ENCODE measurements at regions not wholly inside any gene's neighbourhood (a gene's known extent, or its start where the extent isn't known, plus 50 kb on each side); places are given as distances from the start of the nearest gene placed in this dataset.
A peak's percentile ranks its signal among the peaks of the same experiment; 100 is the strongest.
"Not testable (repeated sequence)": the region's sequence is repeated elsewhere in the genome, so short reads cannot be mapped to it uniquely, and the experiment has no call there.

DNA sequence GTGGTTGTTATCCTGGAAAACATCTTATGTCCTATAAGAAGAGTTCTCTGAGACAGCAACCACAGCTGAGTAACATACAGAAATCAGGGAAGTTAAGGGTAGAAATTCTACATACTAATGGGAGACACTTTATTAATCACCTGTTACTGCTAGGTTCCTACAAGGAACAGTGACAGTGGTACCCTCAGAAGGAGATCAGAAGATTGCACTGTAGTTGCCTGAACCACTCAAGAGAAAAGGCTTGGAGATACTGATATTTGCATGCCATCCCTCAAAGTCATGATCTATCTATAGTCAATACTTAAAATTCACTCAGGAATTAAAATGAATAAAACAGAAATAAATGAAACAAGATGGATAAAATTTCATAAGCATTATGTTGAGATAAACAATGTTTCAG, 136.0 kb downstream of the LMLN start:
- no peak for DNase-seq
- in situ Hi-C loops (cut with HindIII; ENCODE audit: low pct_ligation_motif_present, low pct_unique_long_range_greater_than_20kb, low sequenced_read_pairs), result no loop called here

DNA sequence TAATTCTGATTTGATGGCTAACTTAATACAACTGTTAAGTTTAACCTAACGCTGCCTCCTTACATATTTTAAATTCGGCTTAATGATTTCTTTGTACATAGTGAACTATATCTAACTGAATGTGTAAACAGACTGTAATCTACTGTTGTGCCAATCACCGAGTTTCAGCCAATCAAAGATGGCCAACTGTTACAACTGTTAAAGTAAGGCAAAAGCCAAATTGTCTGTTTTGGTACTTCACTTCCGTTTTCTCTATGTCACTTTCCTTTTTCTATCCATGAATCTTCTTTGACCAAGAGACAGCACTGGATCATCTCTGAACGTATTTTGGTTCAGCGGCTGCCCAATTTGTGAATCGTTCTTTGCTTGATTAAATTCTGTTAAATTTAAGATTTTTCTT, 137.0 kb downstream of the LMLN start:
- no peak for DNase-seq
- in situ Hi-C loops (cut with HindIII; ENCODE audit: low pct_ligation_motif_present, low pct_unique_long_range_greater_than_20kb, low sequenced_read_pairs), result no loop called here

DNA sequence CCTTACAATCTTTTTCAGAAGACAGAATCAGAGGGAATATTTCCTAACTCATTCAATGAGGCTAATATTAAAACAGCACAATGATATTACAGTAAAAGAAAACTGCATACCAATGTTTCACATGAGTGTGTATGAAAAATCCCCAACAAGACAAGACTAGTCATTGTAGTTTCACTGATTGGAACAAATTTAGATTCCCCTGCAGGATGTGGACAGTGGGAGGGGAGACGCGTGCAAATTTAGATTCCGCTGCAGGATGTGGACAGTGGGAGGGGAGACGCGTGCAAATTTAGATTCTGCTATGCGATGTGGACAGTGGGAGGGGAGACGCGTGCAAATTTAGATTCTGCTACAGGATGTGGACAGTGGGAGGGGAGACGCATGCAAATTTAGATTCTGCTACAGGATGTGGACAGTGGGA, 138.7 kb downstream of the LMLN start:
- in situ Hi-C loops (cut with HindIII; ENCODE audit: low pct_ligation_motif_present, low pct_unique_long_range_greater_than_20kb, low sequenced_read_pairs); DNase-seq: not testable (repeated sequence)

DNA sequence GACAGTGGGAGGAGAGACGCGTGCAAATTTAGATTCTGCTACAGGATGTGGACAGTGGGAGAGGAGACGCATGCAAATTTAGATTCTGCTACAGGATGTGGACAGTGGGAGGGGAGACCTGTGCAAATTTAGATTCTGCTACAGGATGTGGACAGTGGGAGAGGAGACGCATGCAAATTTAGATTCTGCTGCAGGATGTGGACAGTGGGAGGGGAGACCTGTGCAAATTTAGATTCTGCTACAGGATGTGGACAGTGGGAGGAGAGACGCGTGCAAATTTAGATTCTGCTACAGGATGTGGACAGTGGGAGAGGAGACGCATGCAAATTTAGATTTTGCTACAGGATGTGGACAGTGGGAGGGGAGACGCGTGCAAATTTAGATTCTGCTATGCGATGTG, 143.1 kb downstream of the LMLN start:
- in situ Hi-C loops (cut with HindIII; ENCODE audit: low pct_ligation_motif_present, low pct_unique_long_range_greater_than_20kb, low sequenced_read_pairs); DNase-seq: not testable (repeated sequence)

DNA sequence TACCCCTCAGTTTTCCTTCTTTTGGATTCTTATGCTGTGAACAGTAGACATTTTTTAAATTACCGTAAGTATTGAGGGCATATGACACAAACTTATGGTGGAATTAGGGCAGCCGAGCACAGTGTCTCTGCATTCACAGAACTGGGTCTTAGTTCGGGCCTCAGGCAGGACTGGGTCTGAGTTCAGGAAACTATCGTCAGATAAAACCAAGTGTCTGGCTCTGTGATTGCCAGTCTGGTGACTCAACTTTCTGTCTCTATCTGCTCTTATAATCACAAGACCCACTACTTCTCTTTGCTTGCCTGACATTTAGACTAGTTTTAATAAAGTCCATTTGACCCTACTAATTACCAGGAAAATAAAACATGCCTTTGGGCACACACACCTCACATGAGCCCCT, 146.2 kb downstream of the LMLN start:
- no peak for DNase-seq
- in situ Hi-C loops (cut with HindIII; ENCODE audit: low pct_ligation_motif_present, low pct_unique_long_range_greater_than_20kb, low sequenced_read_pairs), result no loop called here

DNA sequence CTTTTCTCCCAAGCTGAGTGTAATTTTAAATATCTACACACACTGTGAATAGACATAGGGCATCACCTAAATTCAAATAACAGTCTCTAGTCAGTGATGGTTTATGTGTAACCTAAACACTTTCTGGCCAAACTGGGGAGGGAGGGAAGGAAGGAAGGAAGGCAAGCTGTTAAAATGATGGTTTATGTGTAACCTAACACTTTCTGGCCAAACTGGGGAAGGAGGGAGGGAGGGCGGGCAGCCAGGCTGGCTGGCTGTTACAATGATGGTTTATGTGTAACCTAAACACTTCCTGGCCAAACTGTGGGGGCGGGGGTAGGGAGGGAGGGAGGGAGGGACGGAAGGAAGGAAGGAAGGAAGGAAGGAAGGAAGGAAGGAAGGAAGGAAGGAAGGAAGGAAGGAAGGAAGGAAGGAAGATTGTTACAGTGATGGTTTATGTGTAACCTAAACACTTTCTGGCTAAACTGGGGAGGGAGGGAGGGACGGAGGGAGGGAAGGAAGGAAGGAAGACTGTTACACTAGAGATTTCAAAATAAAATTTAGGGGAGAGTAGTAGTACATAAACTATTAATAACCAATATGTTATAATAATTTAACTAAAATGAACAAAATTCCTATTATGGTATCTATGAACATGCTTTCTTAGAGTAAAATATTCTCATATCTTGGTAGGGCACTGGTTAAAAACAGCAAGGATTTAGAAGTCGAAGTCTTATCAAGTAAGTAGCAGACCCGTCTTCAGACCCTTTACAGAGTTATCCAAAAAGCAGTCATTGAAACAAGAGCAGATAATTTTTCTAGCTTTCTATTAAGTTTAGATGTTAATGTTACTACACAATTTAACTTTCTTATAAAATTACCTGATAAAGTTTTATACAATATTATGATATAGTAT, 148.1 kb downstream of the LMLN start:
- DNase-seq, result peak; percentile 57

DNA sequence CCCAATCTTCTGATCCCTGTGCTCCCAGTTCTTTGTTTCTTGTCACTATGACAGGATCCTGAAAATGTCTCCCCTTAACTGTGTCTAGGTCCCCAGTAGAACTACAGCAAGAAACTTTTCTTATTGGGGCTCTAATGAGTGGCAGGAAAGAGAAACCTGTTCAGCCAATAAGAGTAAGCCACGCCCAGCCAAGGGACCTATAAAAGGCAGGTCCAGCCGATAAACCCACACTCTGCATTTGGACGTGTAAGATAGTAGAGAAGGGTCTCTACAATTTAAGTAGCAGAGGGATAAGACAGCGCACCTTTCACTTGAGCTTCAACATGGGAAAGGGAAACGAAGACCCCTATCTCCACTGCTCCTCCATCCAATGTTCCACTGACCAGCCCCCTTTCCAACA, 149.9 kb downstream of the LMLN start:
- in situ Hi-C loops (cut with HindIII; ENCODE audit: low pct_ligation_motif_present, low pct_unique_long_range_greater_than_20kb, low sequenced_read_pairs), result no loop called here
- no peak for DNase-seq

More for the DNA sequence above, 148.1 kb downstream of the LMLN start:
- in situ Hi-C loops (cut with HindIII; ENCODE audit: low pct_ligation_motif_present, low pct_unique_long_range_greater_than_20kb, low sequenced_read_pairs), result no loop called here

DNA sequence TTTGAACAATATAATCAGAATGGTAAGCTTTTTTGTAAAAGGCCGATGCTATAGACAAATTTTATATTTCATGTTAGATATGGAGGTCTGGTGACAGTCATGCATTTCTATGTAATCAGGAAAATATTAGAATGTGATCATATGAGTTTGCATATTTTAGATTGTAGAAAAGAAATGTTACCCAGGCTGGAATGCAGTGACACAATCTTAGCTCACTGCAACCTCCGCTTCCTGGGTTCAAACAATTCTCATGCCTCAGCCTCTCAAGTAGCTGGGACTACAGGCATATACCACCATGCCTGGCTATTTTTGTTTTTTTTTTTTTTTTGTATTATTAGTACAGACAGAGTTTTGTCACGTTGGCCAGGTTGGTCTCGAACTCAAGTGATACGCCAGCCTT, 152.0 kb downstream of the LMLN start:
- in situ Hi-C loops (cut with HindIII; ENCODE audit: low pct_ligation_motif_present, low pct_unique_long_range_greater_than_20kb, low sequenced_read_pairs), result no loop called here

DNA sequence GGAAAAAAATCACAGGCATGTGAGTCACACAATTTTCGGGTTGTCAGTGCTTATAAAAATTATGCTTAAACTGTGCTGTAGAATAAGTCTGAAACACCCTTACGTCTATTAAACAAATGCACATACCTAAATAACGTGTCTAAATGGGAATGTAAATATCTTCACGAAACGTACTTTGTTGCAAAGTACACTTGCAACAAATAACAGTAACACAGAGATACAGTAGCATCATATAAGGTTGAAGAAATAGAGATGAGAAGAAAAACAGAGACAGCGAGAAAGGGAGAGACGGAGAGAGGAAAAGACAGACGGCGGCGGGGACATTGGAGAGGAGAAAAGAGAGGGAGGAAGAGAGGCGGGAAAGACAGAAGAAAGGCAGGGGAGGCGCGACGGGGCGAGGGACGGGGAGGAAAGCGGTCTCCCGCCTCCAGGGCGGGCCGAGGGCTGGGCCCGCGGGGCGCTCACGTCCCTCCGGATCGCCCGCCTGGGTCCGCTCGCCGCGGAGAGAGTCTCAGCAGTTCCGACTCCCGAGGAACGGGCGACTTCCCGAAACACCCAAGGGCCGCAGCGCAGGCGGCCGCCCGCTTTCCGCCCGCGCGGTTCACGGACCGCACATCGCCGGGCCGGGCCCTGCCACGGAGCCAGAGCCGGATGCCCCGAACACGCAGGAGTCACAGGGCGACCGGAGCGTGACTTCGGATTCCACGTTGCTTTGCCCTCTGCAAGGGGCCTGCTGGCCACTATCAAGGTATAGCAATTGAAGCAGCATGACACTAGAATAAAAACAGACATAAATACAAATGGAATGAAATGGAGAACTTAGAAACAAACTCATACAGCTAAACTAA, 153.4 kb downstream of the LMLN start:
- DNase-seq, result no peak
- in situ Hi-C loops (cut with HindIII; ENCODE audit: low pct_ligation_motif_present, low pct_unique_long_range_greater_than_20kb, low sequenced_read_pairs), result no loop called here

More for the DNA sequence above, 152.0 kb downstream of the LMLN start:
- no peak for DNase-seq

DNA sequence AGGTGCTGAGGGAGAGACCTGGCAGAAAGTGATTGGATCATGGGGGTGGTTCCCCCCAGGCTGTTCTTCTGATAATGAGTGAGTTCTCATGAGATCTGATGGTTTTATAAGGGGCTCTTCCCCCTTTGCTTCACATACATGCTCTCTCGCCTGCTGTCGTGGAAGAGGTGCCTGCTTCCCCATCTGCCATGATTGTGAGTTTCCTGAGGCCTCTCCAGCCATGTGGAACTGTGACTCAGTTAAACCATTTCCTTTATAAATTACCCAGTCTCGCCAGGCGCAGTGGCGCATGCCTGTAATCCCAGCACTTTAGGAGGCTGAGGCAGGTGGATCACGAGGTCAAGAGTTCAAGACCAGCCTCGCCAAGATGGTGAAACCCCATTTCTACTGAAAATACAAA, 154.5 kb downstream of the LMLN start:
- DNase-seq; in situ Hi-C loops (cut with HindIII; ENCODE audit: low pct_ligation_motif_present, low pct_unique_long_range_greater_than_20kb, low sequenced_read_pairs): not testable (repeated sequence)

DNA sequence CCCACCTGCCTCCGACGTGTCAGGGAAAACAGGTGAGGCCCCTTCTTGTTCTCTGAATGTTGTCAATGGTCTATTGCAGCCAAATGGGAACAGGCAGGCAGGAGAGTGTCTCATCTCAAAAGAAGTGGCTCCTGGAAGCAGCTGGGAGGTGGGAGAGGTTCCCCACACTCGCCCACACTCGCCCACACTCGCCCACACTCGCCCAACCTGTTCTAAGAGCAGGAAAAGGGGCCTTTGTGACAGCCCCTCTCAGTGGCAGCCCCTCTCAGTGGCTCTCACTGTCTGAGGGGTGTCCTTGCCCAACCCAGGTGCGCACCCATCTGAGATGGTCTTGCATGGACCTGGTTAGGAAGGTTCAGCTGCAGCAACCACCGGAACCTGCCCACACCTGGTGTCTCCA, 162.2 kb downstream of the LMLN start:
- in situ Hi-C loops (cut with HindIII; ENCODE audit: low pct_ligation_motif_present, low pct_unique_long_range_greater_than_20kb, low sequenced_read_pairs); DNase-seq: not testable (repeated sequence)

DNA sequence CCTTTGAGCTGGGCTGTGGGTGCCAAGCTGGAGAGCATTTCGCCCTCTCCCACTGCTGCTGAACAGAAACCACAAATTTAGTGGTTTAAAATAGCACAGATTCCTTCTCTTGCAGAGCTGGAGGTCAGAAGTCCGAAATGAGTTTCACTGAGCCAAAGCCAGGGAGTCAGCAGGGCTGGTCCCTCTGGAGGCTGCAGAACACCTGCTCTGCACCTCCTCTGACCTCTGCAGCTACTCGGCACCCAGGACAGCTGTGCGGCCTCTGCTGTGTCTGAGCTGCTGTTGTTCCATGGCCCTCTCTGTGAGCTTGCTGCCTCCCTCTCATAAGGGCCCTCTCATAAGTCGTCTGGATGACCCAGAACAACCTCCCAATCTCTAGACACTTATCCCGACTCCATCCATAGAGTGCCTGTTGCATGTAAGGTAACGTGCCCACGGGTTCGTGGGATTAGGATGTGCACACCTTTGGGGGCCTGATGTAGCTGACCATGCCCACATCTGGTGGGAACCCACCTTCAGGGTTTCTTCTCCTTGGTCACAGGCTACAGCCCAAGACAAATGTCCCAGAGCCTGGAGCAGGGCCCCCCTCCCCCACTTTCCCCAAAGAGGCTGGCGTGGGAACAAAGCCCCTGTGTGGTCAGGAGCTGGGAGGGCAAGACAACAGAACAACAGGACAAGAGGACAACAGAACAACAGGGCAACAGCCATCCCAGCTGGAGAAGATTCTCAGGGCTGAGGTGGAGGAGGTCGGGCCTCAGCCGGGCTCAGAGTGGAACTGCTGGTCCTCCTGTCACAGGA, 177.2 kb downstream of the LMLN start:
- in situ Hi-C loops (cut with HindIII; ENCODE audit: low pct_ligation_motif_present, low pct_unique_long_range_greater_than_20kb, low sequenced_read_pairs); DNase-seq: not testable (repeated sequence)

DNA sequence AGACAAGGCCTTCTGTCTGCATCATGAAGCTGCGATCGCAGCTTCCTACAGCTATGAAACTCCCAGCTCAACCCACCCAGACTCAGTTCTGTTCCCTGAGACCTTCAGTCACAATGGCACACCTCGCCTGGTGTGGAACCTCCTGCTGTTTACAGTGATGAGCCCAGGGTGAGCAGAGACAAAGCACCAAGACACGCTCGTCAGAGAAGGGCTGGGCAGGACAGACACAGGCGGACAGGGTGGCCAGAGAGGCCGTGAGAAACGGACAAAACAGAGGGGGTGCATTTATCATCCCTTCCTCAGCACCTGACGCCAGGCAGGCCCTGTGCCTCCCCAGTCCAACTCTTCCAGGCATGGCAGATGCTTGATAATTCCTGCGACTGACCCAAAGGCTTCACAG, 178.2 kb downstream of the LMLN start:
- DNase-seq, result not testable (repeated sequence)

DNA sequence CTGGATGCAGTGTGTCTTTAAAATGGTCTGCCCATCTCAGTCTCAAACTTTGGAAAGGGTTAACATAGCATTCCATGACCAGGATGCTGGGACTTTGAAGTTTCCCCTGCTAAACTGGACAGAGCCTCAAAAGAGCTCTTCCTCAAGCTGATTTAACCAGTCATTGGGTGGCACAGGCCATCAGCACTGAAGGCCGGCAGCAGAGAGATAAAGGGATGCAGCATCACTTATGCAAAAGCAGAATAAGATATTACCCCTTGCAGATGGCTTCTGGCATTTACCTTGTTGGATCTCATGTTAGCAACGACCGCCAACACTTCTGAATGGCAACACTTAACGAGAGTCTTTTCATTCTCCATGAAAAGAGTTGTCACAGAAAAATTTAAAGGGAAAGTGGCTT, 179.0 kb downstream of the LMLN start:
- DNase-seq; in situ Hi-C loops (cut with HindIII; ENCODE audit: low pct_ligation_motif_present, low pct_unique_long_range_greater_than_20kb, low sequenced_read_pairs): not testable (repeated sequence)

More for the DNA sequence above, 178.2 kb downstream of the LMLN start:
- in situ Hi-C loops (cut with HindIII; ENCODE audit: low pct_ligation_motif_present, low pct_unique_long_range_greater_than_20kb, low sequenced_read_pairs), result not testable (repeated sequence)

DNA sequence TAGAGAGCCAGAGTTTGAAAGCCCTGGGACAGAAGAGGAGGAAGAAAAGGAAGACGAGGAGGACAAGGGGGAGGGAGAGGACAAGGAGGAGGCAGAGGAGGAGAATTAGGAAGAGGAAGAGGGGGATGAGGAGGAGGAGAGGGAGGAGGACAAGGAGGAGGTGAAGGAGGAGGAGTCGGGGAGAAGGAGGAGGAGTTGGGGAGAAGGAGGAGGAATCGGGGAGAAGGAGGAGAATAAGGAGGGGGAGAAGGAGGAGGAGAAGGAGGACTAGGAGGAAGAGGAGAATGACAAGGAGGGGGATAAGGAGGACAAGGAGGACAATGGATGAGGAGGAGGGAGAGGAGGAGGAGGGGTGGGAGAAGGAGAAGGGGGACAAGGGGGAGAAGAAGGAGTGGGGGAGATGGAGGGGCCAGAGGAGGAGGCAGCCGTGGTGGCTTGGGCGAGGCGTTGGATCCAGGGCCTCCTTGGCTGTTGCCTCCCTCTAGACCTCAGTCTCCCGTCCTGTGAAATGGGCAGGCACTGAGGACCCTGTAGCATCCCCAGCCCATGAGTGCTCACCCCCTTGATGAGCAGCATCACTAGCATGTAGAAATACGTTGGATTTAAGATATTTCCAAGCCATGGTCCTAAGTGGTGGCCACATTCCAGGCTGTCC, 179.6 kb downstream of the LMLN start:
- not testable (repeated sequence) for DNase-seq

DNA sequence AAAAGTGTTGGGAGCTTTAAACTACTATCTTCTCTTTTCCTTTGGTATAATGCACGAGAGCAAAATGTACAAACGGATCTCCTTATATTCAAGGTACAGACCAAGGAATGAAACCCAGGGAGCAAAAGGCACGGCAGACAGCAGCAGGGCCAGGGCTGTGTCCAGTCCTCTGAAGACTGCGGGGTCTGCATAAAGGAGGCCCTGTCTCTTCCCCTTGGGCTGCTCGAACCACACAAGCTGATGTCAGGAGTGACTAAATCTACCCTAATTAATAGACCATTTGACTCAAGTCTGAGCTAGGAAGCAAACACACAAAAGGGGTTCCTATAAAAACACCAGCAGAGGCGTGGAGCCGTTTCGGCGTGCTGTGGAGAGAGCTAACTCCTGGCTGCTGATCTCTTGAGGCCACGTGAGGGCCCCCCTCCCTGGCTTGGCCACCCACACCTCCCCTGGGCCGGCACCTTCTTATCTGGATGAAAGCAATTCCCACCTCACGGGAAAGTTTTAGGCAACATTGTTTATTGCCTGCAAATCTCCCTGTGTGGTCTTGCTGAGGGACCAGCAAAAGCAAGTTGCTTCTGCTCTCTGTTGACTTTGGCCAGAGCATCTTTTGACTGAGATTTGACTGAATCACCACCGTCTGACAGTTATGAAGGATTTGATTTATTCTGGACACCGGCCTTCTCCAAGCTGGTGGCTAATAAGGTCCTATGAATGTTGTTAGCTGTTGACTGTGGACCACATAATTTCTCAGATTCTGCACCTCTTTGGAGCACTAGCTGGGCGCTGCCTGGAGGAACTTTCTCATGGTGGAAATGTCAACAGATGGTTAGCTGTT, 183.5 kb downstream of the LMLN start:
- DNase-seq; in situ Hi-C loops (cut with HindIII; ENCODE audit: low pct_ligation_motif_present, low pct_unique_long_range_greater_than_20kb, low sequenced_read_pairs): not testable (repeated sequence)

More for the DNA sequence above, 179.6 kb downstream of the LMLN start:
- in situ Hi-C loops (cut with HindIII; ENCODE audit: low pct_ligation_motif_present, low pct_unique_long_range_greater_than_20kb, low sequenced_read_pairs), result not testable (repeated sequence)

DNA sequence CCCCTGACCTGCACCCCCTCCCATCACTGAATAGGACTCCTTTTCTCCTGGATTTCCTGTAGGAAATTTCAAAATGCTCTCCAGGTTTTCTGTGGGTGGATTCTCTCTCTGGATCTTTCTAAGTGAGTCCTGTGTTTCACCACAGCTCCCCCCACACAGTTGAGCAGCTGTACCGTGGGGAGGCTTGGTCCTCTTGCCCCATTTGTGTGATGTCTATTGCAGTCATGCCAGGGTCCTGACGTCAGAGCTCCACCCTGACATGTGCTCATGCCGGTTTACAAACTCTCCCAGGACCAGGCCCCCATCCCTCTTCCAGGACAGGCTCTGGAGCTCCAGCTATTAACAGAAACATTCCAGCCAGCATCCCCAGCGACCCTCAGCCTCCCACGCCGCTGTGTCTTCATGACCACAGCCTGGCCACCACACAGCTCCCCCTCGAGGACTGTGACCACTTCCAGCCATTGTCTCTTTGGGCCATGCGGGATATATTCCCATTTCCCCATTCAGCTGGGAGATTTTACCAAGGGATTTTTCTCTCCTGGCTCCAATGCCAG, 185.3 kb downstream of the LMLN start:
- DNase-seq; in situ Hi-C loops (cut with HindIII; ENCODE audit: low pct_ligation_motif_present, low pct_unique_long_range_greater_than_20kb, low sequenced_read_pairs): not testable (repeated sequence)

Data from ACHN (cell line).